ENCODE measurements at regions not wholly inside any gene's neighbourhood (a gene's known extent, or its start where the extent isn't known, plus 50 kb on each side); places are given as distances from the start of the nearest gene placed in this dataset.
"Not testable (repeated sequence)": the region's sequence is repeated elsewhere in the genome, so short reads cannot be mapped to it uniquely, and the experiment has no call there.

DNA sequence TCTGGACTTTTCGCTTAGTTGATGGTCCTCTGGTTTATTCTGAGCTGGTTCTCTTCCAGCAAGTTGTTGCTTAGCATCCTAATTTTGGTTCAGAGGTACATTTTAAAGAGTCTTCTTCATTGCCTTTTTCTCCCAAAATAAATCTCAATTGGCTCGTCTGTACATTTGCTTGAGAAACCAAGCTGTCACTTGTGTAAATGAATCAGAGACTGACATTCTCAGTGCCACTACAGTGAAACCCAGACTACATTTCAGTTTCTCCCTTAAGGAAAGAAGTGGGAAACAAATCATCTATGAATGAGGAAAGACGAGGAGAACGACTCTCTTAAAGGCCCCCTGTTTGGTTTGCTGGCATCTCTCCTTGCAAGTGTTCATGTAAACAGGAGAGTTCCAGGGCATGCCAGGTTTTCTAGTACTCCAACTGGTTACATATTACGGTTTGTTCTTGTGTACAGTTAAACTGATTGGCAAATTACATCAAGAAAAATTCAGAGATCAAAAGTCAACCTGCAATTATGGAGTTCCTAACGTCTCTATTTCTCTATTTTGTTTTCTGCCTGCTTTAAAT, 654.6 kb downstream of the SH2D4B start:
- H3K27me3 ChIP-seq (ENCODE audit: low read depth, low read length) = no peaks in the 10 kb centered on the region
- H3K9me3 ChIP-seq (ENCODE audit: control insufficient read depth in 1 of 2, low read length in 2 of 2) = no peaks in the 10 kb centered on the region
- H3K36me3 ChIP-seq (ENCODE audit: control insufficient read depth in 1 of 2, insufficient read depth in 2 of 2, low read length in 2 of 2) = no peaks in the 10 kb centered on the region
- H3K27ac ChIP-seq (ENCODE audit: low read length) = no peak overlapping the region
- H3K4me3 ChIP-seq (ENCODE audit: low read depth in 1 of 2, low read length in 2 of 2) = no peak overlapping the region
- H3K4me1 ChIP-seq (ENCODE audit: control insufficient read depth in 1 of 2, insufficient read depth in 2 of 2, low read length in 2 of 2) = no peaks in the 10 kb centered on the region

DNA sequence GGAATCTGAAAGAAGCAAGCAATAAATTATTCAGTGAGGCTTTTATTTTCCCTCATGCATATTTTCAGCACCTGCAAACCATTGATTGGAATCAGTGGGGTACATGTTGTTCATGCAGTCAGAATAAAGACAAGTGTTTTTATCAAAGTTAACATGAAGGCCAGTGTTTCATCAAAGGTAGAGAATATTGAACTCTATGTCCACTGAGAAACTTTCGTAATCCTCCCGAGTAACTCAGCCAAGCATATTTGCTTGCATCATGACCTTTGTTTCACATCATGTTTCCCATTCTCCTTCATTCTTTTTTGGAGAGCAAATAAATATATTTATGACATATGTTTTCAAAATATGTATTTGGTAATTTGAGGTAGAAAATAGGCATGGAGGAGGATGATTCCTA, 663.1 kb downstream of the SH2D4B start:
- Histone ChIP-seq H3K9me3 (ENCODE audit: control insufficient read depth in 1 of 2, low read length in 2 of 2) (no peaks in the 10 kb centered on the region), H3K4me3 (ENCODE audit: low read depth in 1 of 2, low read length in 2 of 2) (no peak overlapping the region), H3K36me3 (ENCODE audit: control insufficient read depth in 1 of 2, insufficient read depth in 2 of 2, low read length in 2 of 2) (no peaks in the 10 kb centered on the region), H3K4me1 (ENCODE audit: control insufficient read depth in 1 of 2, insufficient read depth in 2 of 2, low read length in 2 of 2) (no peaks in the 10 kb centered on the region), H3K27ac (ENCODE audit: low read length) (no peak overlapping the region), H3K27me3 (ENCODE audit: low read depth, low read length) (no peaks in the 10 kb centered on the region)

DNA sequence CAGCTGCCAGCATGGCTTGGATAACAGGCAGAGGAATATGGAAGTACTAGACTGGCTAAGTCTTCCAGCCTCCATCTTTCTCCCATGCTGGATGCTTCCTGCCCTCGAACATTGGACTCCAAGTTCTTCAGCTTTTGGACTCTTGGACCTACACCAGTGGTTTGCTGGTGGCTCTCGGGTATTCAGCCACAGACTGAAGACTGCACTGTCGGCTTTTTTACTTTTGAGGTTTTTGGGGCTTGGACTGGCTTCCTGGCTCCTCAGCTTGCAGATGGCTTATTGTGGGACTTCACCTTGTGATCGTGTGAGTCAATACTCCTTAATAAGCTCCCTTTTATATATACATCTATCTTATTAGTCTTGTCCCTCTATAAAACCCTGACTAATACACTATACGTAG, 667.6 kb upstream of the NRG3 start:
- not testable (repeated sequence) for H3K36me3 ChIP-seq (ENCODE audit: control insufficient read depth in 1 of 2, insufficient read depth in 2 of 2, low read length in 2 of 2); H3K4me1 ChIP-seq (ENCODE audit: control insufficient read depth in 1 of 2, insufficient read depth in 2 of 2, low read length in 2 of 2); H3K9me3 ChIP-seq (ENCODE audit: control insufficient read depth in 1 of 2, low read length in 2 of 2); H3K27ac ChIP-seq (ENCODE audit: low read length); H3K27me3 ChIP-seq (ENCODE audit: low read depth, low read length); H3K4me3 ChIP-seq (ENCODE audit: low read depth in 1 of 2, low read length in 2 of 2)

- no peaks in the 10 kb centered on the region for H3K27me3 ChIP-seq (ENCODE audit: low read depth, low read length)
- H3K9me3 ChIP-seq (ENCODE audit: control insufficient read depth in 1 of 2, low read length in 2 of 2) = no peaks in the 10 kb centered on the region
- no peak overlapping the region for H3K27ac ChIP-seq (ENCODE audit: low read length)
- no peaks in the 10 kb centered on the region for H3K4me1 ChIP-seq (ENCODE audit: control insufficient read depth in 1 of 2, insufficient read depth in 2 of 2, low read length in 2 of 2)
- no peaks in the 10 kb centered on the region for H3K36me3 ChIP-seq (ENCODE audit: control insufficient read depth in 1 of 2, insufficient read depth in 2 of 2, low read length in 2 of 2)
- H3K4me3 ChIP-seq (ENCODE audit: low read depth in 1 of 2, low read length in 2 of 2) = no peak overlapping the region
Observed at GRCh38 chr10:81213370-81213769, 661.6 kb upstream of the NRG3 start.

DNA sequence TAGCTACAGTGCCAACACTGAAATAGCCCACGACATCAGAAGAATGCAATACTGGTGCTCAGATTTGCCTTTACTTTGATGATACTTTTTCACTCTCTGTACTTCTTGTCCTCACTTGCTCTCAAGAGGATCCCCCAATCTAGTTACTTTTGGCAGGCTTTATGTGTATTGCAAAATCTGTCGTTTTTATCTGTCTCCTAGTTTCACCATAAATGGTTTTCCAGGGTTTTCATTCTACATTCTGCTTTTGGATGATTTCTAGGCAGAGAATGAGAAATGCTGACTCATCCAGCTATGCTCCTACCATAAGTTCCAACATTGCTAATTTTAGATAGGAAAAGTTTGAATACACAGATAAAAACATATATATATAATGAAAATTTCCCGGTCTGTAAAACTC, 659.5 kb upstream of the NRG3 start:
- no peaks in the 10 kb centered on the region for H3K9me3 ChIP-seq (ENCODE audit: control insufficient read depth in 1 of 2, low read length in 2 of 2)
- no peaks in the 10 kb centered on the region for H3K27me3 ChIP-seq (ENCODE audit: low read depth, low read length)
- H3K27ac ChIP-seq (ENCODE audit: low read length) = no peak overlapping the region
- H3K4me3 ChIP-seq (ENCODE audit: low read depth in 1 of 2, low read length in 2 of 2) = no peak overlapping the region
- H3K4me1 ChIP-seq (ENCODE audit: control insufficient read depth in 1 of 2, insufficient read depth in 2 of 2, low read length in 2 of 2) = no peaks in the 10 kb centered on the region
- H3K36me3 ChIP-seq (ENCODE audit: control insufficient read depth in 1 of 2, insufficient read depth in 2 of 2, low read length in 2 of 2) = no peaks in the 10 kb centered on the region

DNA sequence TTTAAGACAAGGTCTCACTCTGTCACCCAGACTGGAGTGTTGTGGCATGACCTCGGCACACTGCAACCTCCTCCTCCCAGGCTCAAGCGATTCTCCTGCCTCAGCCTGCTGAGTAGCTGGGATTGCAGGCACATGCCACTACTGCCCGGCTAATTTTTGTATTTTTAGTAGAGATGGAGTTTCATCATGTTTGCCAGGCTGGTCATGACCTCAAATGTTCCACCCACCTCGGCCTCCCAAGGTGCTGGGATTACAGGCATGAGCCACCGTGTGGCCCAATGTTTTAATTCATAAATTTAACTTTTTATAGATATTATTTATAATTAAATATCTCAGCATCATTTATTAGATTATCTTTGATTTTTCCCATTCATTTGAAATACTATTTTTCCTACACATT, 658.0 kb upstream of the NRG3 start:
- no peak overlapping the region for H3K4me3 ChIP-seq (ENCODE audit: low read depth in 1 of 2, low read length in 2 of 2)
- H3K27me3 ChIP-seq (ENCODE audit: low read depth, low read length) = no peaks in the 10 kb centered on the region
- no peaks in the 10 kb centered on the region for H3K9me3 ChIP-seq (ENCODE audit: control insufficient read depth in 1 of 2, low read length in 2 of 2)
- no peak overlapping the region for H3K27ac ChIP-seq (ENCODE audit: low read length)
- no peaks in the 10 kb centered on the region for H3K36me3 ChIP-seq (ENCODE audit: control insufficient read depth in 1 of 2, insufficient read depth in 2 of 2, low read length in 2 of 2)
- no peaks in the 10 kb centered on the region for H3K4me1 ChIP-seq (ENCODE audit: control insufficient read depth in 1 of 2, insufficient read depth in 2 of 2, low read length in 2 of 2)

- Histone ChIP-seq H3K4me1 (ENCODE audit: control insufficient read depth in 1 of 2, insufficient read depth in 2 of 2, low read length in 2 of 2) (no peaks in the 10 kb centered on the region), H3K9me3 (ENCODE audit: control insufficient read depth in 1 of 2, low read length in 2 of 2) (no peaks in the 10 kb centered on the region), H3K36me3 (ENCODE audit: control insufficient read depth in 1 of 2, insufficient read depth in 2 of 2, low read length in 2 of 2) (no peaks in the 10 kb centered on the region), H3K27ac (ENCODE audit: low read length) (no peak overlapping the region), H3K27me3 (ENCODE audit: low read depth, low read length) (no peaks in the 10 kb centered on the region), H3K4me3 (ENCODE audit: low read depth in 1 of 2, low read length in 2 of 2) (no peak overlapping the region)
Observed at GRCh38 chr10:81218307-81218706, 656.7 kb upstream of the NRG3 start.

DNA sequence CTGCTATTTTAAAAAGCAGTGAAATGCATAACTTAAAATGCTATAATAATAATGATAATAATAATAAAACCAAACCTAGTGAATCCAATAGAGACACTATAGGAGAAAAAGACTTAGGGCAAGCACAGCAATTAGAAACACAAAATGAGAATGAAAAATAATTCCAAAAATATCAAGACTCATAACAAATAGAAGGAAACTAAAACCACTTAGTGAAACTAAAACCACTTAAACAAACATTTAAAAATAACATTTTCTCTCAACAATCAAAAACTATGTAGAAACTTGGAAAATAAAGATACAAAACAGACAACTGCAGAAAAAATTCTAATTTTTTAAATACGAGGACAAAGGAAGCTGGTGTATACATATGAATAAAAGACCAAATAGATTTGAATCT, 655.2 kb upstream of the NRG3 start:
- Histone ChIP-seq H3K27ac (ENCODE audit: low read length) (no peak overlapping the region), H3K4me1 (ENCODE audit: control insufficient read depth in 1 of 2, insufficient read depth in 2 of 2, low read length in 2 of 2) (no peaks in the 10 kb centered on the region), H3K27me3 (ENCODE audit: low read depth, low read length) (no peaks in the 10 kb centered on the region), H3K9me3 (ENCODE audit: control insufficient read depth in 1 of 2, low read length in 2 of 2) (no peaks in the 10 kb centered on the region), H3K4me3 (ENCODE audit: low read depth in 1 of 2, low read length in 2 of 2) (no peak overlapping the region), H3K36me3 (ENCODE audit: control insufficient read depth in 1 of 2, insufficient read depth in 2 of 2, low read length in 2 of 2) (no peaks in the 10 kb centered on the region)

- Histone ChIP-seq H3K36me3 (ENCODE audit: control insufficient read depth in 1 of 2, insufficient read depth in 2 of 2, low read length in 2 of 2) (no peaks in the 10 kb centered on the region), H3K9me3 (ENCODE audit: control insufficient read depth in 1 of 2, low read length in 2 of 2) (no peaks in the 10 kb centered on the region), H3K27me3 (ENCODE audit: low read depth, low read length) (no peaks in the 10 kb centered on the region), H3K4me1 (ENCODE audit: control insufficient read depth in 1 of 2, insufficient read depth in 2 of 2, low read length in 2 of 2) (no peaks in the 10 kb centered on the region), H3K4me3 (ENCODE audit: low read depth in 1 of 2, low read length in 2 of 2) (no peak overlapping the region), H3K27ac (ENCODE audit: low read length) (no peak overlapping the region)
Observed at GRCh38 chr10:81248886-81249285, 626.1 kb upstream of the NRG3 start.

- Histone ChIP-seq H3K27ac (ENCODE audit: low read length) (no peak overlapping the region), H3K36me3 (ENCODE audit: control insufficient read depth in 1 of 2, insufficient read depth in 2 of 2, low read length in 2 of 2) (no peaks in the 10 kb centered on the region), H3K9me3 (ENCODE audit: control insufficient read depth in 1 of 2, low read length in 2 of 2) (no peaks in the 10 kb centered on the region), H3K4me3 (ENCODE audit: low read depth in 1 of 2, low read length in 2 of 2) (no peak overlapping the region), H3K4me1 (ENCODE audit: control insufficient read depth in 1 of 2, insufficient read depth in 2 of 2, low read length in 2 of 2) (no peaks in the 10 kb centered on the region), H3K27me3 (ENCODE audit: low read depth, low read length) (no peaks in the 10 kb centered on the region)
Observed at GRCh38 chr10:81251457-81252115, 623.4 kb upstream of the NRG3 start.

DNA sequence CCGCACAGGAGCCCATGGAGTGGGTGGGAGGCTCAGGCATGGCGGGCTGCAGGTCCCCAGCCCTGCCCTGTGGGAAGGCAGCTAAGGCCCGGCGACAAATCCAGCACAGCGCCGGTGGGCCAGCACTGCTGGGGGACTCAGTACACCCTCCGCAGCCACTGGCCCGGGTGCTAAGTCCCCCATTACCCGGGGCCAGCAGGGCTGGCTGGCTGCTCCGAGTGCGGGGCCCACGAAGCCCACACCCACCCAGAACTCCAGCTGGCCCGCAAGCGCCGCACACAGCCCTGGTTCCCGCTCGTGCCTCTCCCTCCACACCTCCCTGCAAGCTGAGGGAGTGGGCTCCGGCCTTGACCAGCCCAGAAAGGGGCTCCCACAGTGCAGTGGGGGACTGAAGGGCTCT, 610.0 kb upstream of the NRG3 start:
- H3K27ac ChIP-seq (ENCODE audit: low read length) = not testable (repeated sequence)

DNA sequence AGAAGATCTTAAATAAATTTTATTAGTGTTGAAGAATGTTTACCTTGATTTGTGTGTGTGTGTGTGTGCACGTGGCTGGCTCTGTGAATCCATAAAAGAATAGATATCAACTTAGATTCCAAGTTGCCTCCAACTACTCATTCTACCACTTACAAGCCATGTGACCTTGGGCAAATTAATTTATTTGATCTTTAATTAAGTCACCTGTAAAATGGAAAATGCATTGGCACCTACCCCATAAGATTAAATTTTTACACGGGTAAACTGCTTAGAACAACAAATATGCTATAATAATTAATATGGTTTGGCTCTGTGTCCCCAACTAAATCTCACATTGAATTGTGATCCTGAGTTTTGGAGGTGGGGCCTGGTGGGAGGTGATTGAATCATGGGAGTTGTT, 604.9 kb upstream of the NRG3 start:
- peaks cover 0 to 7% of the 10 kb centered on the region in 2 donors for H3K9me3 ChIP-seq (ENCODE audit: control insufficient read depth in 1 of 2, low read length in 2 of 2)
- no peaks in the 10 kb centered on the region for H3K27me3 ChIP-seq (ENCODE audit: low read depth, low read length)
- no peaks in the 10 kb centered on the region for H3K4me1 ChIP-seq (ENCODE audit: control insufficient read depth in 1 of 2, insufficient read depth in 2 of 2, low read length in 2 of 2)

More for the DNA sequence above, 610.0 kb upstream of the NRG3 start:
- H3K36me3 ChIP-seq (ENCODE audit: control insufficient read depth in 1 of 2, insufficient read depth in 2 of 2, low read length in 2 of 2); H3K4me3 ChIP-seq (ENCODE audit: low read depth in 1 of 2, low read length in 2 of 2); H3K9me3 ChIP-seq (ENCODE audit: control insufficient read depth in 1 of 2, low read length in 2 of 2); H3K4me1 ChIP-seq (ENCODE audit: control insufficient read depth in 1 of 2, insufficient read depth in 2 of 2, low read length in 2 of 2); H3K27me3 ChIP-seq (ENCODE audit: low read depth, low read length): not testable (repeated sequence)

More for the DNA sequence above, 604.9 kb upstream of the NRG3 start:
- H3K27ac ChIP-seq (ENCODE audit: low read length) = no peak overlapping the region
- no peak overlapping the region for H3K4me3 ChIP-seq (ENCODE audit: low read depth in 1 of 2, low read length in 2 of 2)
- H3K36me3 ChIP-seq (ENCODE audit: control insufficient read depth in 1 of 2, insufficient read depth in 2 of 2, low read length in 2 of 2) = no peaks in the 10 kb centered on the region

Data from muscle layer of duodenum (tissue), 2 donors.